ENCODE measurements at regions not wholly inside any gene's neighbourhood (a gene's known extent, or its start where the extent isn't known, plus 50 kb on each side); places are given as distances from the start of the nearest gene placed in this dataset.

DNA sequence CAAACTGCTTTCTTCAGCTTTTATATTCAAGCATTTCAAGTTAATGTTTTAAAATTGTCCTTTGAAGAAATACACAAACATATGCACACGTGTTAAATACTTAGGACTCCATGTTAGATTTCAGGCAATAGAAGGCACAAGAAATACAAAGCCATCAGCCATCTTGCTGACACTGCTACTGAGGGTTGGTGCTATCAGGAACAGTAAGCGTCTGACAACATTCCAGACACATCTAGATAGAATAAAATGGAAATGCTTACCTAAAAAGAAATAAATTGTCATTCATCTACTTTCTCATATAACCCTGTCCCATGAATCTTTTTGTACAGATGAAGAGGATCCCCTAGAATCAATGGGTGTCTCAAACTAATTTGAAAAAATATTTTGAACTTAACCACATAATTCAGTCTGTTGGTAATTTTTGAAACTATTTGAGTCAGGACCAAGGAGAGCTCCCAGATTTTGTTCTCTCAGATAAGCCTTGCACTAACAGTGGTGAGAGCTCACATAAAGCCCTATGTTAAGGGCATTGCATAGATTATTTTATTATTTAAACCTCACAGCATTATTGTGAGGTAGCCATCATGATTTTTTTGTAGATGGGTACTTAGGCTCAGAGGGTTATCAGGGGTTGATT, 631.1 kb upstream of the POU3F2 start:
- TF ChIP-seq, protein P1, sequence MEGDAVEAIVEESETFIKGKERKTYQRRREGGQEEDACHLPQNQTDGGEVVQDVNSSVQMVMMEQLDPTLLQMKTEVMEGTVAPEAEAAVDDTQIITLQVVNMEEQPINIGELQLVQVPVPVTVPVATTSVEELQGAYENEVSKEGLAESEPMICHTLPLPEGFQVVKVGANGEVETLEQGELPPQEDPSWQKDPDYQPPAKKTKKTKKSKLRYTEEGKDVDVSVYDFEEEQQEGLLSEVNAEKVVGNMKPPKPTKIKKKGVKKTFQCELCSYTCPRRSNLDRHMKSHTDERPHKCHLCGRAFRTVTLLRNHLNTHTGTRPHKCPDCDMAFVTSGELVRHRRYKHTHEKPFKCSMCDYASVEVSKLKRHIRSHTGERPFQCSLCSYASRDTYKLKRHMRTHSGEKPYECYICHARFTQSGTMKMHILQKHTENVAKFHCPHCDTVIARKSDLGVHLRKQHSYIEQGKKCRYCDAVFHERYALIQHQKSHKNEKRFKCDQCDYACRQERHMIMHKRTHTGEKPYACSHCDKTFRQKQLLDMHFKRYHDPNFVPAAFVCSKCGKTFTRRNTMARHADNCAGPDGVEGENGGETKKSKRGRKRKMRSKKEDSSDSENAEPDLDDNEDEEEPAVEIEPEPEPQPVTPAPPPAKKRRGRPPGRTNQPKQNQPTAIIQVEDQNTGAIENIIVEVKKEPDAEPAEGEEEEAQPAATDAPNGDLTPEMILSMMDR (IDR thresholded peaks at IDR 0.05), result no peak

DNA sequence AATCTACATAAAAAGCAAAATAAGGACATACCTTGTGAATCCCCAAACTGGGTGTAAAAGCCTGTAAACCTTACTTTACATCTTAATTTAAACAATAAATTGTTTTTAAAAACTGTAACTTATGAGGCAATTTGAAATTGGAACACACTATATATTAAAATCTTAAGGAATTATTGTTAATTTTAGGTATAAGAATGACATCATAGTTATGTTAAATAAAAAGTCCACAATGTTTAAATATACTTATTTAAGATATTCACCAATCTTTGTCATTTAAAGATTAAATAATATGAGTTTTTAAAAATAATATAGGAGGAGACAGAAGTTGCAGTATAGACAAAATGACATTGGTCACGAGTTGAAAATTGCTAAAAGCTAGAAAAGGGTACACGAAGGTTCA, 621.9 kb upstream of the POU3F2 start:
- TF ChIP-seq, protein P1 (IDR thresholded peaks at IDR 0.05), result no peak

DNA sequence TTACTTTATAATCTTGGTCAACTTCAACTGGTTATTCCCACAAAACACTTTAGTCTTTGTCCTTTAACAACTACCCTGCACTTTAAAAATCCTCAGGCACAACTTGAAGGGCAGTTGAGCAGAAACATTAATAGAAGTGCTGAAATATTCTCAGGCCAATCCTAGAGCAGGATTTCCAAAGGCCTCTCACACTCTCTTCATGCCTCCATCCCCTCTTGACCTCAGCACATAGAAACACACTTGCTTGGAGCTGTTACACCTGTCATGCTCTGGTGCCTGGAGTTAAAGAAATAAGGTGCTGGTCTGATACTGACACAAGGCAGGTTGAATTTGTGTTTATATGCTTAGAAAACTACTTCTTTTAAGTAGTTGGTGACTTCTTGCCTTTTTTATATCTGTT, 618.8 kb upstream of the POU3F2 start:
- TF ChIP-seq, protein P1 (IDR thresholded peaks at IDR 0.05), result no peak

DNA sequence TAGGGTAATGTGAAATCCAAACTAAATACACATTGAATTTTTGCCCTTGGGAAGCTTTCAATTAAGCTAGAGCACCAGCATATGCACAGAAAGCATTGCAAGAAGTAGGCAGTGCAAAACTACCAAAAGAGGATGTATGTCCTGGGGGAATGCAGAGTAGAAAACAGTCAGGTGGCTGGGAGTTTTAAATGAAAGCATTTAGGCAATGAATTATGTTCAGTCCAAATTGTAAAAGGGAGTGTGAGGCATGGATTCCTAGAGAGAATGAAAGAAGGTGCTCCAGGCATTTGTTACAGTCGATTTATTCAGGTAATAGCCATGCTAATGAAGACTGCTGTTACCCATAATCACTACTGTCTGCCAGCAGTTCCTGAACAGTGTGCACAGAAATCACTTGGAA, 604.1 kb upstream of the POU3F2 start:
- TF ChIP-seq, protein P1 (IDR thresholded peaks at IDR 0.05), result no peak

DNA sequence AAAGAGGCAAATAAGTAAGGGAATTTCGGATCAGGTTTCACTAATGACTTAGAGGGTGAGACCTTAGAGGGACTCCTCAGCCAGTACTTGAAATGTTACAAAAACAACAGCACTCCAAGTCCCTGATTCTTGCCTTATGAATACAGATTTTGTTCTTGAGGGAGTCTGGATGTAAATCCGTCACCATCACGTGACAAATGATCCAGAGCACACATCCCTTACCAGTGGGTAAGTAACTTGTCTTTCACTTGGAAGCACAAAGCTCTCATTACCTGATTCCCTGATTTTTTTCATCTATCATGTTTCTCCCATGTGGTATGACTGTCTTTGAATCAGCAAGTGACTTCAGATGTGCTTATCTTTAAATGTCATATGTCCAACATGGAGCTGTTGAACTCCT, 595.3 kb upstream of the POU3F2 start:
- TF ChIP-seq, protein P1 (IDR thresholded peaks at IDR 0.05), result no peak

DNA sequence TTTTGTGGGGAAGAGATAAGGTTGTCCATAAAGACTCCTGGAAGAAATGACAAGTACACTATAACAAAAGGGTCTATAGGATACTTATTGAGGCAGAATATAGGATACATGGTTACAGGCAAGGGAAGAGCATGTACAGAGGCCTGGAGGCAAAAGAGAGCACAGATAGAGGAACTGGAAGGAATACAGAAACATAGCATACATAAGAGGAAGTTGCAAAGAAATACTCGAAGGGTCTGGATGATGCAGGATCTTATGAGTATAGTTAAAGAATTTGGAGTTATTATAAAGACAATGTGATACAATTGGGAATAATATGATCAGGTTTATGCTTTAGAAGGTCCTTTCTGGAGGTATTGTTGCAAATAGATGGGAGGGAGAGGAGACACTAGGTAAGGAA, 592.7 kb upstream of the POU3F2 start:
- TF ChIP-seq, protein P1 (IDR thresholded peaks at IDR 0.05), result no peak

DNA sequence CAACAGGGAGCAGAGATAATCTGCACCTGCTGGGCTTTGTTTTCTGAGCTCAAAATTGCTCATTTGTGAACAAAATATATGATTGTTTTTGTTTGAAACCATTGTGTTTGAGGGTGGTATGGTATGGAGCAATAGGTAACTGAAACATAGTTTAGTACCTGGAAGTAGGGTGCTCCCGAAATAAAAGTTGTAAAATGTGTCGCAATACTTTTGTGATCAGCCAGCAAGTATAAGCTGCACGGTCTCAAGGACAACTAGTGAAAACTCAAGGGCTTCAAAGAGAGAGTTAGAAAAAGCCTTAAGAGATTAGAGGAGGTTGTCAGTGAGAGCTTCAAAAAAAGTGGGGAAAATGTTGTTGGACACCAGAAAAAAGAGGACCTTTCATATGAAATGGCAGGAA, 579.8 kb upstream of the POU3F2 start:
- TF ChIP-seq, protein P1 (IDR thresholded peaks at IDR 0.05), result no peak

DNA sequence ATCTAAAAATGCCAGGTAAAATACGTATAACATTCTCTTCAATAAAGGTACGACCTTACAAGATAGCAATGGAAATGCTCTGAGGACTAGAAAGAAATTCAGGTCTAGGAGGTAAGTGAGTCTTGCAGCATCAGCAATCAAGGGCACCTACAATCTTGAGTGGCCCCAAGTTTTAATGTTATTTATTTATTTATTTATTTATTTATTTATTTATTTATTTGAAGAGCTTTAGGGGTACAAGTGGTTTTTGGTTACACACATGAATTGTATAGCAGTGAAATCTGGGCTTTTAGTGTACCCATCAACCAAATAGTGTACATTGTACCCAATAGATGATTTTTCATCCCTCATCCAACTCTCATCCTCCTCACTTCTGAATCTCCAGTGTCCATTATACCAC, 574.0 kb upstream of the POU3F2 start:
- TF ChIP-seq, protein P1 (IDR thresholded peaks at IDR 0.05), result no peak
